H9 (cell line): ENCODE measurements at regions not wholly inside any gene's neighbourhood (a gene's known extent, or its start where the extent isn't known, plus 50 kb on each side); places are given as distances from the start of the nearest gene placed in this dataset.
"Not testable (repeated sequence)": the region's sequence is repeated elsewhere in the genome, so short reads cannot be mapped to it uniquely, and the experiment has no call there.

Source experiments
- DNase-seq: peaks from one replicate; pipeline ENCODE4 v3.0.0-alpha.2; 2017
- H2AFZ ChIP-seq: one replicate; pipeline ENCODE4 v1.6.1; 2013; ENCODE audit warnings: mild to moderate bottlenecking, low read length, control low read depth, moderate library complexity
- H2AK5ac ChIP-seq: 2 replicates; pipeline ENCODE4 v1.6.1; 2013; ENCODE audit warnings: low read length, control low read depth, mixed read lengths; ENCODE audit not compliant: insufficient read length
- H2BK120ac ChIP-seq: one replicate; pipeline ENCODE4 v1.6.1; 2013; ENCODE audit warnings: low read depth, mild to moderate bottlenecking, low read length, control low read depth, inconsistent platforms; ENCODE audit not compliant: poor library complexity, severe bottlenecking
- H2BK12ac ChIP-seq: 2 replicates; pipeline ENCODE4 v1.6.1; 2013; ENCODE audit warnings: low read length, control low read depth, mixed read lengths, low read depth; ENCODE audit not compliant: insufficient read length
- H2BK15ac ChIP-seq: 2 replicates; pipeline ENCODE4 v1.6.1; 2013; ENCODE audit warnings: low read depth, low read length, control low read depth
- H2BK20ac ChIP-seq: one replicate; pipeline ENCODE4 v1.6.1; 2013; ENCODE audit warnings: low read depth, mild to moderate bottlenecking, low read length, control low read depth, inconsistent platforms; ENCODE audit not compliant: poor library complexity, severe bottlenecking
- H2BK5ac ChIP-seq: 2 replicates; pipeline ENCODE4 v1.6.1; 2013; ENCODE audit warnings: low read length, control low read depth, mixed read lengths; ENCODE audit not compliant: insufficient read length
- H3K14ac ChIP-seq: 2 replicates; pipeline ENCODE4 v1.6.1; 2013; ENCODE audit warnings: low read length, control low read depth; ENCODE audit not compliant: insufficient read depth
- H3K18ac ChIP-seq: 2 replicates; pipeline ENCODE4 v1.6.1; 2013; ENCODE audit warnings: low read depth, mild to moderate bottlenecking, mixed read lengths, low read length, control low read depth; ENCODE audit not compliant: insufficient read length
- H3K23ac ChIP-seq: 2 replicates; pipeline ENCODE4 v1.6.1; 2013; ENCODE audit warnings: low read length, control low read depth, mixed read lengths, low read depth; ENCODE audit not compliant: insufficient read length
- H3K23me2 ChIP-seq: 2 replicates; pipeline ENCODE4 v1.6.1; 2013; ENCODE audit warnings: low read depth, mild to moderate bottlenecking, mixed read lengths, low read length, control low read depth; ENCODE audit not compliant: insufficient read length, poor library complexity, severe bottlenecking
- H3K27ac ChIP-seq: 2 replicates; pipeline ENCODE4 v1.5.1; 2013; ENCODE audit warnings: low read length, control low read depth, mixed read lengths, low read depth; ENCODE audit not compliant: insufficient read length
- H3K27me3 ChIP-seq: 2 replicates; pipeline ENCODE4 v1.6.1; 2013; ENCODE audit warnings: low read length, control low read depth, inconsistent platforms; ENCODE audit not compliant: insufficient read depth
- H3K4ac ChIP-seq: 2 replicates; pipeline ENCODE4 v1.6.1; 2013; ENCODE audit warnings: low read depth, mild to moderate bottlenecking, control low read depth, inconsistent platforms, low read length, moderate library complexity
- H3K4me1 ChIP-seq: 2 replicates; pipeline ENCODE4 v1.6.1; 2013; ENCODE audit warnings: low read length, control low read depth, inconsistent platforms; ENCODE audit not compliant: insufficient read depth
- H3K4me2 ChIP-seq: 2 replicates; pipeline ENCODE4 v1.6.1; 2013; ENCODE audit warnings: low read length, control low read depth, mixed read lengths; ENCODE audit not compliant: insufficient read length, insufficient read depth
- H3K56ac ChIP-seq: 2 replicates; pipeline ENCODE4 v1.6.1; 2013; ENCODE audit warnings: low read depth, mild to moderate bottlenecking, mixed read lengths, low read length, control low read depth; ENCODE audit not compliant: insufficient read length
- H3K79me1 ChIP-seq: 2 replicates; pipeline ENCODE4 v1.6.1; 2013; ENCODE audit warnings: low read depth, mild to moderate bottlenecking, moderate library complexity, low read length, control low read depth, inconsistent platforms; ENCODE audit not compliant: insufficient read depth, poor library complexity, severe bottlenecking
- H3K79me2 ChIP-seq: 2 replicates; pipeline ENCODE4 v1.6.1; 2013; ENCODE audit warnings: low read length, control low read depth, inconsistent platforms; ENCODE audit not compliant: insufficient read depth
- H3K9ac ChIP-seq: 2 replicates; pipeline ENCODE4 v1.6.1; 2013; ENCODE audit warnings: low read length, control low read depth, mixed read lengths; ENCODE audit not compliant: insufficient read length; ENCODE audit errors: extremely low read depth
- H3K9me3 ChIP-seq: one replicate; pipeline ENCODE4 v1.6.1; 2013; ENCODE audit warnings: low read depth, low read length, inconsistent platforms; ENCODE audit not compliant: control insufficient read depth
- H3T11ph ChIP-seq: one replicate; pipeline ENCODE4 v1.6.1; 2013; ENCODE audit warnings: mild to moderate bottlenecking, low read length, control low read depth, inconsistent platforms
- H4K20me1 ChIP-seq: one replicate; pipeline ENCODE4 v1.6.1; 2013; ENCODE audit not compliant: control insufficient read depth, insufficient read length, insufficient read depth
- H4K5ac ChIP-seq: 2 replicates; pipeline ENCODE4 v1.6.1; 2013; ENCODE audit warnings: low read depth, mild to moderate bottlenecking, mixed read lengths, low read length, control low read depth; ENCODE audit not compliant: insufficient read length
- H4K8ac ChIP-seq: replicated peaks from 2 replicates; pipeline ENCODE4 v1.6.1; 2013; ENCODE audit warnings: low read length, control low read depth, mixed read lengths, low read depth; ENCODE audit not compliant: insufficient read length
- H4K91ac ChIP-seq: 2 replicates; pipeline ENCODE4 v1.6.1; 2013; ENCODE audit warnings: low read depth, mild to moderate bottlenecking, moderate library complexity, mixed read lengths, low read length, control low read depth; ENCODE audit not compliant: insufficient read length
- H3K27ac Mint-ChIP-seq, 3 experiments: 2 replicates in 2 of 3; 3 replicates in 1 of 3; pipeline ENCODE4 v1.8.0; 2020 to 2021; ENCODE audit warnings: mixed read lengths in 3 of 3, mild to moderate bottlenecking in 1 of 3, moderate library complexity in 1 of 3
- H3K27me3 Mint-ChIP-seq: 2 replicates; pipeline ENCODE4 v1.8.0; 2021; ENCODE audit warnings: low read depth, mild to moderate bottlenecking, moderate library complexity, mixed read lengths
- H3K36me3 Mint-ChIP-seq, 3 experiments: 2 replicates in 2 of 3; 3 replicates in 1 of 3; pipeline ENCODE4 v1.8.0; 2020 to 2021; ENCODE audit warnings: low read depth in 3 of 3, mixed read lengths in 3 of 3; ENCODE audit not compliant: insufficient read depth in 1 of 3
- H3K4me1 Mint-ChIP-seq, 2 experiments: 2 replicates each; pipeline ENCODE4 v1.8.0; 2020; ENCODE audit warnings: mixed read lengths in 2 of 2
- H3K4me3 Mint-ChIP-seq, 2 experiments: 2 replicates in 1 of 2; 3 replicates in 1 of 2; pipeline ENCODE4 v1.8.0; 2020 to 2021; ENCODE audit warnings: mild to moderate bottlenecking in 2 of 2, mixed read lengths in 2 of 2, moderate library complexity in 1 of 2
- H3K9me3 Mint-ChIP-seq, 2 experiments: 2 replicates in 1 of 2; 3 replicates in 1 of 2; pipeline ENCODE4 v1.8.0; 2020; ENCODE audit warnings: mild to moderate bottlenecking in 2 of 2, mixed read lengths in 2 of 2, moderate library complexity in 1 of 2
- CTCF ChIP-seq: fragments of 200-600 bp; sonication (generic); conservative IDR thresholded peaks from 3 replicates; pipeline ENCODE4 v1.8.0; 2021; ENCODE audit warnings: antibody characterized with exemption, mild to moderate bottlenecking
- WGBS: extraction: QIAGEN DNeasy Blood & Tissue Kit; methylation state at CpG from one replicate; pipeline ENCODE4 v1.1.7; 2013; ENCODE audit warnings: missing lambda C conversion rate, low lambda C conversion rate, mixed read lengths; ENCODE audit not compliant: insufficient read length; ENCODE audit errors: extremely low coverage; 5-methylcytosine and 5-hydroxymethylcytosine counted together

DNA sequence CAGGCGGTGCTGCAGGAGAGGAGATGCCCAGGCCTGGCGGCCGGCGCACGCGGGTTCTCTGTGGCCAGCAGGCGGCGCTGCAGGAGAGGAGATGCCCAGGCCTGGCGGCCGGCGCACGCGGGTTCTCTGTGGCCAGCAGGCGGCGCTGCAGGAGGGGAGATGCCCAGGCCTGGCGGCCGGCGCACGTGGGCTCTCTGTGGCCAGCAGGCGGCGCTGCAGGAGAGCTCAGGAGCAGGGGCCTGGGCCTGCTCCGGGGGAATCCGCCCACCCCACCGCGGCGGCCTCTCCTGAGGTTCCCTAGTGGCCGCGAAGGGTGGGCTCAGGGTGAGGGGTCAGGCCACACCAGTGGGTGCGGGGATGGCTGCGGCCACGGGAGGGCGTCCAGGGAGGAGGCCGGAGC is 75.9 kb downstream of the OR4F16 start:
- H2AFZ ChIP-seq, H2BK20ac ChIP-seq, H2AK5ac ChIP-seq, H3K27ac ChIP-seq, H3K79me1 ChIP-seq, H3K4me1 Mint-ChIP-seq, H4K5ac ChIP-seq, H4K91ac ChIP-seq, H3K9me3 Mint-ChIP-seq, DNase-seq, H4K8ac ChIP-seq, H3K4me3 Mint-ChIP-seq, H4K20me1 ChIP-seq, H3K23me2 ChIP-seq, H3K79me2 ChIP-seq, H3K4me1 ChIP-seq, H3T11ph ChIP-seq, H3K9me3 ChIP-seq, H3K14ac ChIP-seq, H3K27me3 Mint-ChIP-seq, H2BK12ac ChIP-seq, H2BK120ac ChIP-seq, H3K4me2 ChIP-seq, H3K56ac ChIP-seq, H2BK15ac ChIP-seq, H3K18ac ChIP-seq, H3K27me3 ChIP-seq, H3K23ac ChIP-seq, H3K9ac ChIP-seq, H3K27ac Mint-ChIP-seq, H2BK5ac ChIP-seq, H3K36me3 Mint-ChIP-seq, H3K4ac ChIP-seq: not testable (repeated sequence)
- TF ChIP-seq CTCF = peak; percentile 24; the same call in 1 of the 3 replicates
- WGBS = no CpG with 5 or more reads among the region's 33 CpGs
